ENCODE measurements at regions not wholly inside any gene's neighbourhood (a gene's known extent, or its start where the extent isn't known, plus 50 kb on each side); places are given as distances from the start of the nearest gene placed in this dataset.

- no peaks in the 10 kb centered on the region for H3K4me1 ChIP-seq (ENCODE audit: control insufficient read depth, insufficient read depth, low read length)
- no peaks in the 10 kb centered on the region for H3K36me3 ChIP-seq (ENCODE audit: control insufficient read depth, insufficient read depth, low read length)
- TF ChIP-seq CTCF (conservative IDR thresholded peaks at IDR 0.05): no peak
- no peaks in the 10 kb centered on the region for H3K27me3 Mint-ChIP-seq (ENCODE audit: insufficient read depth)
- H3K9me3 ChIP-seq (ENCODE audit: control insufficient read depth, low read length): no peaks in the 10 kb centered on the region
- no peak overlapping the region for H3K4me3 ChIP-seq (ENCODE audit: low read length)
- H3K27me3 ChIP-seq (ENCODE audit: control insufficient read depth, insufficient read depth, low read length, poor library complexity, severe bottlenecking): no peaks in the 10 kb centered on the region
- H3K36me3 Mint-ChIP-seq (ENCODE audit: low read depth): no peaks in the 10 kb centered on the region
- H3K9me3 Mint-ChIP-seq: peaks cover 7% of the 10 kb centered on the region
- no peak overlapping the region for H3K27ac ChIP-seq (ENCODE audit: low read depth, low read length)
- no peak overlapping the region for H3K4me3 Mint-ChIP-seq
- no peak overlapping the region for H3K27ac Mint-ChIP-seq
- 27% methylated on average over 1 of the region's 1 CpG; no CpG with 5 or more reads in 1 of the 2 experiments for WGBS, 2 experiments (ENCODE audit: insufficient coverage in 1 of 2, insufficient read length in 1 of 2)
- no peaks in the 10 kb centered on the region for H3K4me1 Mint-ChIP-seq
- H3K9ac ChIP-seq (ENCODE audit: extremely low read depth, low read length, poor library complexity, severe bottlenecking): no peak overlapping the region
- DNase-seq: no peak
These were observed 274.9 kb upstream of the LRRTM4 start for GRCh38 chr2:77797088-77797487.

GRCh38 chr2:77800410-77800809 lies 278.2 kb upstream of the LRRTM4 start:
- Mint-ChIP-seq H3K27ac (no peak overlapping the region), H3K27me3 (ENCODE audit: insufficient read depth) (no peaks in the 10 kb centered on the region), H3K36me3 (ENCODE audit: low read depth) (peaks cover 3% of the 10 kb centered on the region), H3K4me3 (no peak overlapping the region), H3K9me3 (peaks cover 11% of the 10 kb centered on the region), H3K4me1 (no peaks in the 10 kb centered on the region)
- no peak overlapping the region for H3K9ac ChIP-seq (ENCODE audit: extremely low read depth, low read length, poor library complexity, severe bottlenecking)
- H3K9me3 ChIP-seq (ENCODE audit: control insufficient read depth, low read length): peaks cover 9% of the 10 kb centered on the region
- H3K27ac ChIP-seq (ENCODE audit: low read depth, low read length): no peak overlapping the region
- no peak overlapping the region for H3K4me3 ChIP-seq (ENCODE audit: low read length)
- no peaks in the 10 kb centered on the region for H3K36me3 ChIP-seq (ENCODE audit: control insufficient read depth, insufficient read depth, low read length)
- H3K27me3 ChIP-seq (ENCODE audit: control insufficient read depth, insufficient read depth, low read length, poor library complexity, severe bottlenecking): no peaks in the 10 kb centered on the region
- no peaks in the 10 kb centered on the region for H3K4me1 ChIP-seq (ENCODE audit: control insufficient read depth, insufficient read depth, low read length)
- TF ChIP-seq CTCF (conservative IDR thresholded peaks at IDR 0.05): no peak
- DNase-seq: no peak

DNA sequence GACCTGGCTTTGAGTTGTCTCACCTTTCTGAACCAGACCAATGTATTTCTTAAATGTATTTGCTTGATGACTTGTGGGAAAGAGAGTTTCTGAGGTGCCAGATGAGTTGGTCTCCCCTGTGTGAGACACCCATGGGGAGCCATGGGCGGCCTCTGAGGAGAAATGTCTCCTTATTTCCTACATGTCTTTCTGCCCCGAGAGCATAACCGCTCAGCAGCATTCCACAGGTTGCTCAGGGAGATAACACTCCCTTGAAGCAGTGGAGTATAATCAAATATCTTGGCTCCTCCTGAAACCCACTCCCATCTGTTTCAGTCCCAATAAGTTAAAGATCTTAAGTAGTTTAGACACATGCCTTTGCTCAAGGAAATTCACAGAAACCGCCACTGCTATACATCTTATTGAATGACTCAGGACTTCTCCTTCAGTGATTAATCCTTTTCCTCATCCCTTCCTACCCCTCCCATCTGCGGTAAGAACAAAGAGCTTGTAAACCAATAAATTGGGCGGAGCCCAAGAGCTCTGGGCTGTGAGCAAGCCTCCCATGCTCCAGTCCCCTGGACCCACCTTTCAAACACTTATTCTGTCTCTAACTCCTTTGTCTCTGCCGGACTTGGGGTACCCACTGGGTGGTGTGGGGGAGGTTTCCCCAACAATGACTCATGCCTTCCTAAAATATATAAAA lies 285.5 kb upstream of the LRRTM4 start:
- Mint-ChIP-seq H3K4me3 (no peak overlapping the region), H3K27me3 (ENCODE audit: insufficient read depth) (no peaks in the 10 kb centered on the region), H3K27ac (no peak overlapping the region), H3K4me1 (no peaks in the 10 kb centered on the region), H3K9me3 (peaks cover 32% of the 10 kb centered on the region), H3K36me3 (ENCODE audit: low read depth) (peaks cover 7% of the 10 kb centered on the region)
- no peak overlapping the region for H3K27ac ChIP-seq (ENCODE audit: low read depth, low read length)
- H3K27me3 ChIP-seq (ENCODE audit: control insufficient read depth, insufficient read depth, low read length, poor library complexity, severe bottlenecking): no peaks in the 10 kb centered on the region
- no peak for DNase-seq
- H3K9ac ChIP-seq (ENCODE audit: extremely low read depth, low read length, poor library complexity, severe bottlenecking): no peak overlapping the region
- whole genome bisulfite sequencing, 2 experiments (ENCODE audit: insufficient coverage in 1 of 2, insufficient read length in 1 of 2): 83 to 94% methylated on average over 2 to 6 of the region's 7 CpGs
- H3K4me1 ChIP-seq (ENCODE audit: control insufficient read depth, insufficient read depth, low read length): no peaks in the 10 kb centered on the region
- H3K4me3 ChIP-seq (ENCODE audit: low read length): no peak overlapping the region
- TF ChIP-seq CTCF (conservative IDR thresholded peaks at IDR 0.05): no peak
- H3K9me3 ChIP-seq (ENCODE audit: control insufficient read depth, low read length): peaks cover 25% of the 10 kb centered on the region
- no peaks in the 10 kb centered on the region for H3K36me3 ChIP-seq (ENCODE audit: control insufficient read depth, insufficient read depth, low read length)
